Osteocyte (in vitro differentiated cells): ENCODE measurements at regions not wholly inside any gene's neighbourhood (a gene's known extent, or its start where the extent isn't known, plus 50 kb on each side); places are given as distances from the start of the nearest gene placed in this dataset.

ENCODE experiments used
- DNase-seq: peaks from one replicate; pipeline ENCODE4 v3.0.0; 2021; ENCODE audit warnings: mixed read lengths; ENCODE audit not compliant: unreplicated experiment; ENCODE audit errors: extremely low spot score
- H3K27ac Mint-ChIP-seq: one replicate; pipeline ENCODE4 v1.8.0; 2021; ENCODE audit warnings: mild to moderate bottlenecking, mixed read lengths; ENCODE audit not compliant: unreplicated experiment
- H3K27me3 Mint-ChIP-seq: one replicate; pipeline ENCODE4 v1.8.0; 2021; ENCODE audit warnings: mixed read lengths; ENCODE audit not compliant: unreplicated experiment
- H3K36me3 Mint-ChIP-seq: one replicate; pipeline ENCODE4 v1.8.0; 2021; ENCODE audit warnings: mixed read lengths; ENCODE audit not compliant: unreplicated experiment
- H3K4me1 Mint-ChIP-seq: one replicate; pipeline ENCODE4 v1.8.0; 2021; ENCODE audit warnings: mixed read lengths; ENCODE audit not compliant: unreplicated experiment
- H3K4me3 Mint-ChIP-seq: one replicate; pipeline ENCODE4 v1.8.0; 2021; ENCODE audit warnings: mild to moderate bottlenecking, moderate library complexity, mixed read lengths; ENCODE audit not compliant: unreplicated experiment
- H3K9me3 Mint-ChIP-seq: one replicate; pipeline ENCODE4 v1.8.0; 2021; ENCODE audit warnings: mixed read lengths; ENCODE audit not compliant: unreplicated experiment
- CTCF ChIP-seq: fragments of 200-600 bp; sonication (generic); IDR thresholded peaks from 2 replicates; pipeline ENCODE4 v1.5.0; 2021; ENCODE audit warnings: antibody characterized with exemption, mild to moderate bottlenecking, moderate library complexity

GRCh38 chr6:168909288-168909687, 344.4 kb downstream of the THBS2 start:
- TF ChIP-seq CTCF: no peak
- Mint-ChIP-seq H3K9me3 (peaks cover 16% of the 10 kb centered on the region), H3K27ac (no peak overlapping the region), H3K36me3 (no peaks in the 10 kb centered on the region), H3K4me1 (peaks cover 4% of the 10 kb centered on the region), H3K4me3 (no peak overlapping the region), H3K27me3 (peaks cover 3% of the 10 kb centered on the region)
- no peak for DNase-seq

- H3K36me3 Mint-ChIP-seq: no peaks in the 10 kb centered on the region
- TF ChIP-seq CTCF: peak; percentile 47
- H3K4me1 Mint-ChIP-seq: peaks cover 4% of the 10 kb centered on the region
- H3K9me3 Mint-ChIP-seq: peaks cover 16% of the 10 kb centered on the region
- no peak for DNase-seq
- H3K4me3 Mint-ChIP-seq: no peak overlapping the region
- H3K27me3 Mint-ChIP-seq: peaks cover 3% of the 10 kb centered on the region
- no peak overlapping the region for H3K27ac Mint-ChIP-seq
Observed at GRCh38 chr6:168908887-168909286, 344.8 kb downstream of the THBS2 start.

GRCh38 chr6:168908166-168908565, 345.5 kb downstream of the THBS2 start:
- no peak overlapping the region for H3K4me3 Mint-ChIP-seq
- H3K9me3 Mint-ChIP-seq: peaks cover 16% of the 10 kb centered on the region
- no peak overlapping the region for H3K27ac Mint-ChIP-seq
- H3K36me3 Mint-ChIP-seq: no peaks in the 10 kb centered on the region
- H3K4me1 Mint-ChIP-seq: peaks cover 4% of the 10 kb centered on the region
- DNase-seq: no peak
- H3K27me3 Mint-ChIP-seq: peaks cover 4% of the 10 kb centered on the region
- TF ChIP-seq CTCF: no peak

GRCh38 chr6:168906391-168906790, 347.3 kb downstream of the THBS2 start:
- Mint-ChIP-seq H3K4me1 (peaks cover 4% of the 10 kb centered on the region), H3K4me3 (no peak overlapping the region), H3K36me3 (no peaks in the 10 kb centered on the region), H3K9me3 (peaks cover 11% of the 10 kb centered on the region), H3K27ac (no peak overlapping the region), H3K27me3 (peaks cover 6% of the 10 kb centered on the region)
- no peak for DNase-seq
- no peak for TF ChIP-seq CTCF

DNA sequence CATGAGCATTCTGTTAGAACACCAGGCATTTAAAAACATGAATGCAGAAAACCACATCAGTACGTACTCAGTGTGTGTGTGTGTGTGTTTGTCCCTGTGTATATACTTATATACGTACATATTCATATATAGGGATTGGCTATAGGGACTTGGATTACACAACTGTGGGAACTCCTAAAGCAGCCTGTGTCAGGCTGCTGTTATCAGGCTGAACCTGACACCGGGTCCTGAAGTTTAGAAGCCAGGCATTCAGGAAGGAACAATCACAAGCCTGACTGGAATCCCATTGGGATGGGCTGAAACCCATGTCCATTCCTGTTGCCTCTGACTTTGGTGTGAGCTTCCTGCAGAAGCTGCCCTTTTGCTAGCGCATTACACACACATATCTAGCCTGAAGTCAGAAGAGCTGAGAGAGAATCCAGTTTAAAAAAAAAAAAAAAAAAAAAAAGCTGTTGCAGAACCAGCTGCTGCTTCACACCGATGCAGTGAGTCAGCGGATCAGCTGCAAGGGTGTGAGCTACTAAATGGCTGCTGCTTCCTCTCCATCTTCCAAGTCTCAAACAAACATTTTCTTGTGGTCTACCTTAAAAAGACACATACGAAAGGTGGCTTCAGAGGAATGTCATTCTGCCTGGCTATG, 348.1 kb downstream of the THBS2 start:
- no peak for DNase-seq
- H3K4me1 Mint-ChIP-seq: peaks cover 4% of the 10 kb centered on the region
- peaks cover 6% of the 10 kb centered on the region for H3K27me3 Mint-ChIP-seq
- TF ChIP-seq CTCF: no peak
- no peak overlapping the region for H3K27ac Mint-ChIP-seq
- peaks cover 11% of the 10 kb centered on the region for H3K9me3 Mint-ChIP-seq
- no peak overlapping the region for H3K4me3 Mint-ChIP-seq
- H3K36me3 Mint-ChIP-seq: no peaks in the 10 kb centered on the region
